H1 (cell line): ENCODE measurements at regions not wholly inside any gene's neighbourhood (a gene's known extent, or its start where the extent isn't known, plus 50 kb on each side); places are given as distances from the start of the nearest gene placed in this dataset.

Experiments
- ATF3 ChIP-seq: IDR thresholded peaks from 2 replicates; pipeline ENCODE4 v1.6.1; 2011; ENCODE audit warnings: low read depth, mild to moderate bottlenecking, low read length; ENCODE audit not compliant: insufficient read depth
- CHD7 ChIP-seq: fragments of 300-600 bp; sonication (generic); IDR thresholded peaks from 2 replicates; pipeline ENCODE4 v1.7.1; 2012; ENCODE audit warnings: low read length, moderate library complexity, mild to moderate bottlenecking, inconsistent platforms; ENCODE audit not compliant: insufficient replicate concordance
- GABPA ChIP-seq: IDR thresholded peaks from 2 replicates; pipeline ENCODE4 v1.6.1; 2011; ENCODE audit warnings: mild to moderate bottlenecking, low read length, moderate library complexity, borderline replicate concordance; ENCODE audit not compliant: insufficient read depth
- KDM1A ChIP-seq: fragments of 200-600, 300-600 bp; sonication (generic); IDR thresholded peaks from 2 replicates; pipeline ENCODE4 v1.7.1; 2016; ENCODE audit warnings: mild to moderate bottlenecking, low read length, borderline replicate concordance
- KDM5A ChIP-seq: fragments of 200-600 bp; IDR thresholded peaks from 2 replicates; pipeline ENCODE4 v1.7.1; 2012; ENCODE audit warnings: mild to moderate bottlenecking, low read length, inconsistent platforms, mixed read lengths
- NRF1 ChIP-seq: IDR thresholded peaks from 2 replicates; pipeline ENCODE4 v1.6.1; 2011; ENCODE audit warnings: mild to moderate bottlenecking, low read depth, low read length, improper control_type of control experiment
- RFX5 ChIP-seq: IDR thresholded peaks from 2 replicates; pipeline ENCODE4 v1.6.1; 2011; ENCODE audit warnings: low read depth, low read length, improper control_type of control experiment, borderline replicate concordance
- SP4 ChIP-seq: IDR thresholded peaks from 2 replicates; pipeline ENCODE4 v1.6.1; 2012; ENCODE audit warnings: low read length, inconsistent platforms
- TAF7 ChIP-seq: optimal IDR thresholded peaks from 2 replicates; pipeline ENCODE3; 2011; ENCODE audit warnings: low read depth, mild to moderate bottlenecking, inconsistent platforms, low read length, moderate library complexity, borderline replicate concordance
- TCF12 ChIP-seq: IDR thresholded peaks from 2 replicates; pipeline ENCODE4 v1.6.1; 2011; ENCODE audit warnings: low read depth, mild to moderate bottlenecking, low read length

GRCh38 chr2:51510303-51510702, 478.4 kb upstream of the NRXN1 start (continued):
- TF ChIP-seq CHD7 (no peak), TAF7 (no peak), NRF1 (no peak), ATF3 (no peak), KDM5A (no peak), GABPA (no peak), KDM1A (no peak), SP4 (no peak), RFX5 (no peak), TCF12 (no peak)
- TF ChIP-seq, all 59 proteins: peak for 0
